RWPE2 (cell line): ENCODE measurements at regions not wholly inside any gene's neighbourhood (a gene's known extent, or its start where the extent isn't known, plus 50 kb on each side); places are given as distances from the start of the nearest gene placed in this dataset.

ENCODE experiments used
- ATAC-seq: fragments of 200-7000 bp; cut with Tn5 transposase; 3 replicates; pipeline ENCODE4 v1.9.1; 2021; ENCODE audit warnings: low read depth
- DNase-seq: peaks from one replicate; pipeline ENCODE4 v3.0.0-alpha.2; 2020; ENCODE audit warnings: low spot score
- H3K27ac ChIP-seq: fragments of 450-650 bp; 2 replicates; pipeline ENCODE4 v1.5.1; 2017; ENCODE audit warnings: mild to moderate bottlenecking; ENCODE audit not compliant: poor library complexity, severe bottlenecking
- H3K27me3 ChIP-seq: fragments of 250-450 bp; sonication (Bioruptor Pico); 2 replicates; pipeline ENCODE4 v1.5.1; 2021; ENCODE audit warnings: mild to moderate bottlenecking, moderate library complexity; ENCODE audit not compliant: insufficient read depth, poor library complexity, severe bottlenecking
- H3K36me3 ChIP-seq: fragments of 250-450 bp; sonication (Bioruptor Pico); 2 replicates; pipeline ENCODE4 v1.5.1; 2020; ENCODE audit warnings: low read depth, mild to moderate bottlenecking, moderate library complexity
- H3K4me1 ChIP-seq: fragments of 250-450 bp; sonication (Bioruptor Pico); 2 replicates; pipeline ENCODE4 v1.5.1; 2021; ENCODE audit warnings: mild to moderate bottlenecking, moderate library complexity; ENCODE audit not compliant: insufficient read depth, poor library complexity, severe bottlenecking
- H3K4me3 ChIP-seq: fragments of 250-450 bp; sonication (Bioruptor Pico); 2 replicates; pipeline ENCODE4 v1.5.1; 2021; ENCODE audit warnings: mild to moderate bottlenecking, moderate library complexity; ENCODE audit not compliant: severe bottlenecking
- H3K9me3 ChIP-seq: fragments of 250-450 bp; sonication (Bioruptor Pico); 2 replicates; pipeline ENCODE4 v1.5.1; 2021; ENCODE audit warnings: mild to moderate bottlenecking, moderate library complexity; ENCODE audit not compliant: severe bottlenecking
- TF ChIP-seq, protein P1 (sequence below): fragments of 450-650 bp; IDR thresholded peaks from one replicate; pipeline ENCODE4 v1.5.1; 2017; ENCODE audit warnings: mild to moderate bottlenecking, moderate library complexity; ENCODE audit not compliant: poor library complexity, severe bottlenecking

DNA sequence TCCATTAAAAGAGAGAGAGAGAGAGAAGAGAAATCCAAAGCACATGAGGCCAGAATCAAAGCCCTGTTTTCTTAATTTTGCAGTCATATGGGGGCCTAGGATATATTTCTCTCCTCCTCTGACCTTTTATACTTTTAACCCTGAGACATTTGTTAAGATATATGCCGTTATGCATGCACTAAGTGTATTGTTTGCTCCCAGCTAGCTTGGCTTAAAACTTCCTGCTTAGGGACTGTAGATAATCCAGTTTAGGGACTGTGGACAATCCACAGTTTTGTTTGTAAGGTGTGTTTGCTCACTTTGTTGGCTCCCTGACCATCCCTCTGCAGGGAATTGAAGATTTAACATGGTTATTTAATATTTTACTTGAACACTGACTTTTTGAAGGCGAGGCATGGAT, 166.3 kb upstream of the TSHZ2 start:
- Histone ChIP-seq H3K4me1 (no peaks in the 10 kb centered on the region), H3K4me3 (no peak overlapping the region), H3K9me3 (no peaks in the 10 kb centered on the region), H3K27ac (no peak overlapping the region), H3K36me3 (no peaks in the 10 kb centered on the region), H3K27me3 (peaks cover 29% of the 10 kb centered on the region)
- ATAC-seq (no peak), DNase-seq (no peak)
- TF ChIP-seq, protein P1, sequence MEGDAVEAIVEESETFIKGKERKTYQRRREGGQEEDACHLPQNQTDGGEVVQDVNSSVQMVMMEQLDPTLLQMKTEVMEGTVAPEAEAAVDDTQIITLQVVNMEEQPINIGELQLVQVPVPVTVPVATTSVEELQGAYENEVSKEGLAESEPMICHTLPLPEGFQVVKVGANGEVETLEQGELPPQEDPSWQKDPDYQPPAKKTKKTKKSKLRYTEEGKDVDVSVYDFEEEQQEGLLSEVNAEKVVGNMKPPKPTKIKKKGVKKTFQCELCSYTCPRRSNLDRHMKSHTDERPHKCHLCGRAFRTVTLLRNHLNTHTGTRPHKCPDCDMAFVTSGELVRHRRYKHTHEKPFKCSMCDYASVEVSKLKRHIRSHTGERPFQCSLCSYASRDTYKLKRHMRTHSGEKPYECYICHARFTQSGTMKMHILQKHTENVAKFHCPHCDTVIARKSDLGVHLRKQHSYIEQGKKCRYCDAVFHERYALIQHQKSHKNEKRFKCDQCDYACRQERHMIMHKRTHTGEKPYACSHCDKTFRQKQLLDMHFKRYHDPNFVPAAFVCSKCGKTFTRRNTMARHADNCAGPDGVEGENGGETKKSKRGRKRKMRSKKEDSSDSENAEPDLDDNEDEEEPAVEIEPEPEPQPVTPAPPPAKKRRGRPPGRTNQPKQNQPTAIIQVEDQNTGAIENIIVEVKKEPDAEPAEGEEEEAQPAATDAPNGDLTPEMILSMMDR: no peak

DNA sequence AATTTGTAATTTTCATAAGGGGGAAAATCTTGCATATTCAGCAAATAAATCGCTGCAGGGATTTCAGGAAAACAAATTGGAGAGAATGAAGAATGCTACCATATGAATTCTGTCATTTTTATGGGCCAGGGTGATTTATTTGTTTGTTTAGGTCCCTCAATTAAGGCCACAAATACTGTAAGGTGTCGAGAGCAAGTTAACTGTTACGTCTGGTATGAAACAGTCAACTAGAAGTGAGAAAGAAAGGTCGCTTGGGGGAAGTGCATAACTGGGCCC, 166.9 kb upstream of the TSHZ2 start:
- ATAC-seq (no peak), DNase-seq (no peak)
- TF ChIP-seq, protein P1: no peak
- Histone ChIP-seq H3K4me3 (no peak overlapping the region), H3K4me1 (no peaks in the 10 kb centered on the region), H3K27me3 (peaks cover 31% of the 10 kb centered on the region), H3K27ac (no peak overlapping the region), H3K36me3 (no peaks in the 10 kb centered on the region), H3K9me3 (no peaks in the 10 kb centered on the region)

DNA sequence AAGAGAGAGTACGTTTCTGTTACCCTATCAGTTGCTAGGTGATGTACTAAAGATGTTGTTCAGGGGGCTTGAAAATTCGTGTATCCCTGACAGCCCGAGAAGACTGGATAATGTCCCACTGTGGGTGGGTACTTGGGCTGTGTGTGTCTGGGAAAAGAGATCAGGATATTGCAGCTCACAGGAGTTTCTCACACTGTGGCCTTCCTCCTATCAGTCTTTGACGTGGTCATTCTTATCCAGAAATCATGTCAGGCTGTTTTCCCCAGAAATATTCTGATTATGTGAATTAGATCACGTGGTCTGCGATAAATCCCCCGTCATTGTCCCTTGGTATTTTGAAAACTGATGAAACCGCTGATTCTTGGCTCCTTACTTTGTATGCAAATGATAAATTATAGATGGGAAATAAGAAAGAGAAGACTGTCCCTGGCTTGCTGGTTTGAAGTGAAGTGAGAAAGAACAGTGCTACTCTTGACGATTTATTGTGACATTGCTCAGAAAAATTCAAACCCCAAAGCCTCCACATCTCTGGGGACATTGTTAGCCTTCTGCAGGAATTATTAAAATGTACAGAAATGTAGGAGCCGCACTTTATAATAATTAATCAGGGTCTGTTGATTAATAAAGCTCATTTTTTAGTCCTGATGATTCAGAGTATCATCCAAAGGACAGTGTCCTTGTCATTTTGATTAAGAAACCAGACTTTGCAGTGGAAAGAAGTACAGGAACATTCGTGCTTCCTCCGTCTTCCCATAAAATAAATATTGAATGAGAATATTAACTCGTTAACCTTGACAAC, 167.5 kb upstream of the TSHZ2 start:
- H3K4me1 ChIP-seq: no peaks in the 10 kb centered on the region
- TF ChIP-seq, protein P1: no peak
- peaks cover 33% of the 10 kb centered on the region for H3K27me3 ChIP-seq
- H3K27ac ChIP-seq: no peak overlapping the region
- H3K9me3 ChIP-seq: no peaks in the 10 kb centered on the region
- no peaks in the 10 kb centered on the region for H3K36me3 ChIP-seq
- no peak overlapping the region for H3K4me3 ChIP-seq
- DNase-seq: no peak
- ATAC-seq: no peak

DNA sequence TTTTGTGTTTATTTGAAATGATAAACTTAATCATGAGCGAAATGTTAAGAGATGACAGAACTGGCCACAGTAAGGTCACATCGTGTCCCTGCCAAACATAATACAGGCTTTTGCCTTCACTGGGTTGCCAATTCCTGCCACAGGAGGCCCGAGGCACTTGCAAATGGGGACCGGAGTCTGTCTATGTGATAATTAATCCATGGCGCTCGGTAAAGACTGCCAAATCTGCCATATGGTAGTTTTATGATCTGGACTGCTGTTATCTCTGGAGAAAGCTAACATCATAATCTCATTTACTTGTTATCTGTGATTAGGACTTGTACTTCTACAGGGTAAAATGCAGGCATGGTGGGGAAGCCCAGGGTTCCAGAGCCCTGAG, 170.5 kb upstream of the TSHZ2 start:
- no peak overlapping the region for H3K27ac ChIP-seq
- TF ChIP-seq, protein P1: no peak

DNA sequence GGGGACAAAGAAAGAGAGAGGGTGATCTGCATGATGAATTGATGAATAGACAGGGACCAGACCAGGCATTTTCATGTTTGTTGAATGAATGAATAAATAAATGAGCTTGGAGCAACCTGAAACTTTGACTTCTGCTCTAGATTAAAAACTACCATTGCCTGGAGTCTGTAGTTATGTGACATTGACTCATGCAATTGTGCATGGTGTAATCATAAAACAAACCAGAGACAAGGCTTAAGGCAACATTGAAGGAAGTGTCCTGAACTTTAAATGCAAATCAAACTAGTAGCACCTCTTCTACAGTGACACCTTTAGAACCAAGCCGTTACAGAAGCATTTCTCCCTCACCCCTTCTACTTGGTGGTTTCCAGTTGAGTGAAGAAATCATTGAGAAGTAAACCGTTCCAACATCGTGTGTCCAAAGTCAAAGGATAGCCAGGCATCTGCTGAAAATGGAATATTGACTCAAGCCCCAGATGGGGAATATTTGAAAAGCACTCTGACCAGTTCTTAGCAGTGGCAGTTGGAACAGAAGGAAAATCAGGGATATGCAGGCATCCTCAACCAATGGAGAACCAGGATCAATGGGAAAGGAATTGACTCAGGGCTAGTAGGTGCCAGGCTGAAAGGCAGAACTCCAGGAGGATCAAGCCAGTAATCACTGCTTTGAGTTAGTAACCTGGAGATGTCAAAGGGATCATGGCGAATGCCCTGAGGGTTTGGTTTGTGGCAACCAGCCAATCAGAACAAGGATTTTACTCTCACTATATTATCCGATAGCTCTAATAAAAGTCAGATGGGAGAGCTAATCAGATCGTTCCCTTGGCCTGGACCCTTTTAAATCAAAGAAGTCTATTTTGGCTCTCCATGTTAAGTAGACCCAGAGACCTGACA, 171.2 kb upstream of the TSHZ2 start:
- Histone ChIP-seq H3K4me1 (no peaks in the 10 kb centered on the region), H3K36me3 (no peaks in the 10 kb centered on the region), H3K27me3 (peaks cover 8% of the 10 kb centered on the region), H3K9me3 (no peaks in the 10 kb centered on the region), H3K27ac (no peak overlapping the region), H3K4me3 (no peak overlapping the region)
- DNase-seq (no peak), ATAC-seq (no peak)
- TF ChIP-seq, protein P1: no peak

More for the DNA sequence above, 170.5 kb upstream of the TSHZ2 start:
- no peaks in the 10 kb centered on the region for H3K4me1 ChIP-seq
- no peak for ATAC-seq
- no peaks in the 10 kb centered on the region for H3K36me3 ChIP-seq
- no peaks in the 10 kb centered on the region for H3K9me3 ChIP-seq
- H3K4me3 ChIP-seq: no peak overlapping the region
- no peak for DNase-seq
- H3K27me3 ChIP-seq: peaks cover 14% of the 10 kb centered on the region
